ENCODE measurements at regions not wholly inside any gene's neighbourhood (a gene's known extent, or its start where the extent isn't known, plus 50 kb on each side); places are given as distances from the start of the nearest gene placed in this dataset.

DNA sequence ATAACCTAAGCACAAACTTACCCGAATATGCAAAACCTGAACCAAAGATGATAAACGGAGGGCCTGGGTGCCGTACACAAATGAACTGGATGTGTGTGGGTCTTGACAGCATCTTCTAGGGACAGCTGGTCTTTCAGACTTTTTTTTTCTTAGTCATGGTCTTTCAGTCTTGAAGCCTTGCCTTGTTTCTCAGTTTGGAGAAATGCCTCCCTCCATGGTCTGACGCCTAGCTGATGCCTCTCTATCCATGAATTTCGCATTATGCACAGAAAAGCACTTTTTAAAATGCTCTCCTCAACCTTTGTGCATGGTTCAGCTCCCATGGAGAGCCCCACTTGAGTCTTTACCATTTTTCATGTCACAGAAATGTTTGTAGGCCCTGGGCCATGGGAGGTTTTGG lies 52.8 kb upstream of the LYRM9 start:
- TF ChIP-seq, protein P1, sequence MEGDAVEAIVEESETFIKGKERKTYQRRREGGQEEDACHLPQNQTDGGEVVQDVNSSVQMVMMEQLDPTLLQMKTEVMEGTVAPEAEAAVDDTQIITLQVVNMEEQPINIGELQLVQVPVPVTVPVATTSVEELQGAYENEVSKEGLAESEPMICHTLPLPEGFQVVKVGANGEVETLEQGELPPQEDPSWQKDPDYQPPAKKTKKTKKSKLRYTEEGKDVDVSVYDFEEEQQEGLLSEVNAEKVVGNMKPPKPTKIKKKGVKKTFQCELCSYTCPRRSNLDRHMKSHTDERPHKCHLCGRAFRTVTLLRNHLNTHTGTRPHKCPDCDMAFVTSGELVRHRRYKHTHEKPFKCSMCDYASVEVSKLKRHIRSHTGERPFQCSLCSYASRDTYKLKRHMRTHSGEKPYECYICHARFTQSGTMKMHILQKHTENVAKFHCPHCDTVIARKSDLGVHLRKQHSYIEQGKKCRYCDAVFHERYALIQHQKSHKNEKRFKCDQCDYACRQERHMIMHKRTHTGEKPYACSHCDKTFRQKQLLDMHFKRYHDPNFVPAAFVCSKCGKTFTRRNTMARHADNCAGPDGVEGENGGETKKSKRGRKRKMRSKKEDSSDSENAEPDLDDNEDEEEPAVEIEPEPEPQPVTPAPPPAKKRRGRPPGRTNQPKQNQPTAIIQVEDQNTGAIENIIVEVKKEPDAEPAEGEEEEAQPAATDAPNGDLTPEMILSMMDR (IDR thresholded peaks at IDR 0.05): no peak
- TF ChIP-seq POLR2A (IDR thresholded peaks at IDR 0.05) (no peak), EP300 (IDR thresholded peaks at IDR 0.05) (no peak)

Data from tibial nerve (tissue), 4 donors.